PC-3 (cell line): ENCODE measurements at regions not wholly inside any gene's neighbourhood (a gene's known extent, or its start where the extent isn't known, plus 50 kb on each side); places are given as distances from the start of the nearest gene placed in this dataset.

Experiments used
- CTCF ChIP-seq: fragments of 300-600 bp; sonication (generic); conservative IDR thresholded peaks from 2 replicates; pipeline ENCODE4 v1.5.1; 2017; ENCODE audit warnings: antibody characterized with exemption, low read depth, mild to moderate bottlenecking, low read length
- EZH2 ChIP-seq: fragments of 300-600 bp; sonication (generic); IDR thresholded peaks from one replicate; pipeline ENCODE4 v1.6.1; 2017; ENCODE audit warnings: antibody characterized with exemption, mild to moderate bottlenecking, low read length; ENCODE audit not compliant: unreplicated experiment
- EZH2phosphoT487 ChIP-seq: fragments of 300-600 bp; sonication (generic); IDR thresholded peaks from 2 replicates; pipeline ENCODE4 v1.6.1; 2018; ENCODE audit warnings: mild to moderate bottlenecking, antibody characterized with exemption, low read length, borderline replicate concordance

DNA sequence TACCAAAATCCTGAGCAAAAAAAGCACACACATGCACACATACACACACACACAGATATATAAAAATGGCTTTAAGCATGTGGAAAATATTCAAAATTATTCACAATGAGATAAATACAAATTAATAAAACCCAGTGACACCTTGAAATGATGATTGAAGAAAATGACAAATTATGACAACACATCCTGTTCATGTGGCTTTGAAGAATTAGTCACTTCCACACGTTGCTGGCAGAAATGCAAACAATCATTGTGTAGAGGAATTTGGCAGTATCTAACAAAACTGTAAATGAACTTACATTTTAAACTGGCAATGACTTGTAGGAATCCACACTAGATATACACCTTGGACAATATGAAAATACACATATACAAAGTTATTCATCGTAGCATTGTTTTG is 95.8 kb upstream of the RGPD4 start:
- TF ChIP-seq CTCF (no peak), EZH2 (no peak), EZH2phosphoT487 (no peak)
